C4-2B (cell line): ENCODE measurements at regions not wholly inside any gene's neighbourhood (a gene's known extent, or its start where the extent isn't known, plus 50 kb on each side); places are given as distances from the start of the nearest gene placed in this dataset.

ENCODE experiments used
- H3K27ac ChIP-seq: fragments of 450-650 bp; 2 replicates; pipeline ENCODE4 v1.5.1; 2017
- ZFX ChIP-seq: fragments of 450-650 bp; IDR thresholded peaks from 2 replicates; pipeline ENCODE4 v1.6.1; 2017
- TF ChIP-seq, protein P1 (sequence below): fragments of 450-650 bp; conservative IDR thresholded peaks from 2 replicates; pipeline ENCODE4 v1.5.1; 2017; ENCODE audit warnings: mild to moderate bottlenecking

DNA sequence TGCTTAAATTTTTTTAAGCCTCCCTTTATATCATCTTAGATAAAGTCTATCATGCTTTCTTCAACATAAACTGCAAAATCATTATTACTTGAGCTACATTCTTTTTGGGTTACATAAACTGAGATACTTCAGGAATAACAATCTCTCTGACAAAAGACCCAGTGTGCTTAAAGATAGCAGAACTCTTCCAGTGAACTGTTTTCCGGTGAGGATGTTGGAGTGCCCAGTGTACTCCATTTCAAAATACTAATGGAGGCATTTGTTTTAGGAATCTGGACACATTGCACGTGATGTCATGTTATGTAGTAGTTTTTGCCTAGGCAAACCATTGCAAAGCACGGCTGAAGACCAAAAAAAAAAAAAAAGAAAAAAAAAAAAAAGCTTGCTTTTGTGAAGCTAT lies 388.2 kb upstream of the CELF2 start:
- TF ChIP-seq, protein P1, sequence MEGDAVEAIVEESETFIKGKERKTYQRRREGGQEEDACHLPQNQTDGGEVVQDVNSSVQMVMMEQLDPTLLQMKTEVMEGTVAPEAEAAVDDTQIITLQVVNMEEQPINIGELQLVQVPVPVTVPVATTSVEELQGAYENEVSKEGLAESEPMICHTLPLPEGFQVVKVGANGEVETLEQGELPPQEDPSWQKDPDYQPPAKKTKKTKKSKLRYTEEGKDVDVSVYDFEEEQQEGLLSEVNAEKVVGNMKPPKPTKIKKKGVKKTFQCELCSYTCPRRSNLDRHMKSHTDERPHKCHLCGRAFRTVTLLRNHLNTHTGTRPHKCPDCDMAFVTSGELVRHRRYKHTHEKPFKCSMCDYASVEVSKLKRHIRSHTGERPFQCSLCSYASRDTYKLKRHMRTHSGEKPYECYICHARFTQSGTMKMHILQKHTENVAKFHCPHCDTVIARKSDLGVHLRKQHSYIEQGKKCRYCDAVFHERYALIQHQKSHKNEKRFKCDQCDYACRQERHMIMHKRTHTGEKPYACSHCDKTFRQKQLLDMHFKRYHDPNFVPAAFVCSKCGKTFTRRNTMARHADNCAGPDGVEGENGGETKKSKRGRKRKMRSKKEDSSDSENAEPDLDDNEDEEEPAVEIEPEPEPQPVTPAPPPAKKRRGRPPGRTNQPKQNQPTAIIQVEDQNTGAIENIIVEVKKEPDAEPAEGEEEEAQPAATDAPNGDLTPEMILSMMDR, result no peak
- TF ChIP-seq ZFX, result no peak
- H3K27ac ChIP-seq, result no peak overlapping the region

DNA sequence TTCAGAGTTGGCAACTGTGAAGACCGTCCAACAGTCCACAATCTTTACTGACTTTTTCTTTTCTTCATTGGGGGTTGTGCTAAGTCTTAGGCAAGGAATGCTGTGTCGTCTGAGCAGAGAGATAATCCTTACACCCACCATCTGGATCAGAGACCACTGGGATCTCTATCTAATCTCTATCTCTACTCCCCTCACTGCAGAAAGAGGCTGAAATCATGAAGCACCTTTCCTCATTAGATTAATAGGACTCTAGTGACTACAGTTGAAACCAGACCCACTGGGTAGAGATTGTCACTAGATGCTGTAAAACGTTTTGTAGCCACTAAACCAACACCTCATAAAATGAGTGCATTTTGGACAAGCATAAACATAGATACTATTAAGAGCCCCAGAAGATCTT lies 387.4 kb upstream of the CELF2 start:
- H3K27ac ChIP-seq, result no peak overlapping the region
- TF ChIP-seq, protein P1, result no peak
- TF ChIP-seq ZFX, result no peak

DNA sequence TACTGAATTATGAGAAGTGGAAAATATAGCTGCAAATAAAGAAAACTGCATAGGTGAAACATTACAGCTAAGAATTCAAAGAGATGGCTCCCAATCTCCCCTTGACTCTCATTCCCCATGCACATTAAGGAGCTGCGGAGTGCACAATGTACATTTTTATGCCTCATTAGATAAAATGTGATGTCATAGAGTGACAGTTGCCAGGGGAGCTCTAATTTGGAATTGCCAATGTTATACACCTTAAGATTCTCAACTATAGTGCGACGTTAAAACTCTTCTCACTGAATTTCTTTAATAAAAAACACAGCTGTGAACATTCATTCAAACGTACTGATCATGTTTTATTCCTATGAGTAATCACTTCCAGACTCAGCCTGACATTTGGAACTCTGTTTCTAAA lies 386.9 kb upstream of the CELF2 start:
- no peak for TF ChIP-seq ZFX
- TF ChIP-seq, protein P1, result no peak
- no peak overlapping the region for H3K27ac ChIP-seq

DNA sequence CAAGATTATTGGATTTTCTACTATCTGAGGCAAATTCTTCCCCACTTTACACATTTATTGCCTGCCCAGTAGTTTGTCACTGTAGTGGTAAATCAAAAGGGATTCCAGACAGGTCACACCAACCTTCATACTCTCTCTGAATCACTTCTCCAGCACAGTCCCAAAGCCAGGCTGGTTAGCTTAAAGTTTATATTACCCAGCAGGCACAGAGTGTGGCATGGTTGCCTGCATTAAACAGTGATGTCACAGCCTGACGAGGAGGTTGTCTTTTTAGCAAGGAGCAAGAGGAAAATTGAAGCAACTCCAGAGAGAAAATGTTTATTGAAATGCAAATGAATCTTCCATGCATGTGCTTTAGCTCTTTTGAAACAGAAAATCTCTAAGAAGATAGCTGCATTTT lies 375.5 kb upstream of the CELF2 start:
- no peak overlapping the region for H3K27ac ChIP-seq

DNA sequence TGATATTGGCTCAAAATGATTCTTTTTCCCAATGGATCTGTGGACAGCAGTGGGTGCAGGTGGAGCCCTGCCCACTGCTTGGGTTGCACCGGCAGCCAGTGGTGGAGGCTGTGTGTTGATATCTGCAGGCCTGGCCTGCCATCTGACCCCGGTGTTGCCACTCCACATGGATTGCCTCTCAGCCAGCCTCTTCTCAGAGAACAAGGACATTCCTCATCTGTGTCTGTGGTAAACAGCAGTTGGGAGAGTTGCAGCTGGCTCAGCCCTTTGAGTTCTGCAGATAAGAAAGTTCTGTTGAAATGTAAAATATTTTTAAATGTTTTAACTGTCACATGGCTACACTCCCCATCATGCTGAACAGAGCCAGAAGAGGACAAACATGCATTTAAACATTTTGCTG lies 374.9 kb upstream of the CELF2 start:
- TF ChIP-seq, protein P1, result no peak
- TF ChIP-seq ZFX, result no peak
- no peak overlapping the region for H3K27ac ChIP-seq

More for the DNA sequence above, 375.5 kb upstream of the CELF2 start:
- TF ChIP-seq, protein P1, result no peak
- no peak for TF ChIP-seq ZFX

DNA sequence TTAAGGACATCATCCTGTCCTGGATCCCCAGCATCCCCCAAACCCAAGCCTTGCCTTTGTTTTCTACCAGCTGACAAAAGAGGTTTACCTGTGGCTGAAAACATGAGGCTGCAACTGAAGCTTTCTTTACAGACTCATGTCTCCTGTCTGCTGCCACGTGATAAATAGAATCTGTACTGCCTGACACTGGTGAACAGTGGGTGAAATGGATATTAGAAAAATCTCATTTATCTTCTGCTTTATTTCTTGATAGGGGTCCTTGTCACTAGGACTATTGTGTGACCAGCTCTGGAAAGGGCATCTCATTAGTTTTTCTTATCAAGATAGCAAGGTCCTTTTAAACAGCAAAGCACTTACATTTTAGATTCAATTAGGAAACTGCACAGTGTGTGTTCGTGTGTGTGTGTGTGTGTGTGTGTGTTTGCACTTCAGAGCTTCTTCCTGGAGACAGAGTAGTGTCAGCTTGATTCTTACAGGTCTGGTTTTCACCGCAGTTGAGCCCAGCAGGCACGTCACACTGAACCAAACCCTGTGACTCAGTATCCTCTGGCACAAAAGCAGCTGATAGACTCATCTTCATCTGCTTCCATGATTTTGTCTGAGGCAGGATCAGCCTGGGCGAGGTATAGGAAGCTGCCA lies 373.5 kb upstream of the CELF2 start:
- TF ChIP-seq, protein P1, result no peak
- TF ChIP-seq ZFX, result no peak
- H3K27ac ChIP-seq, result no peak overlapping the region

DNA sequence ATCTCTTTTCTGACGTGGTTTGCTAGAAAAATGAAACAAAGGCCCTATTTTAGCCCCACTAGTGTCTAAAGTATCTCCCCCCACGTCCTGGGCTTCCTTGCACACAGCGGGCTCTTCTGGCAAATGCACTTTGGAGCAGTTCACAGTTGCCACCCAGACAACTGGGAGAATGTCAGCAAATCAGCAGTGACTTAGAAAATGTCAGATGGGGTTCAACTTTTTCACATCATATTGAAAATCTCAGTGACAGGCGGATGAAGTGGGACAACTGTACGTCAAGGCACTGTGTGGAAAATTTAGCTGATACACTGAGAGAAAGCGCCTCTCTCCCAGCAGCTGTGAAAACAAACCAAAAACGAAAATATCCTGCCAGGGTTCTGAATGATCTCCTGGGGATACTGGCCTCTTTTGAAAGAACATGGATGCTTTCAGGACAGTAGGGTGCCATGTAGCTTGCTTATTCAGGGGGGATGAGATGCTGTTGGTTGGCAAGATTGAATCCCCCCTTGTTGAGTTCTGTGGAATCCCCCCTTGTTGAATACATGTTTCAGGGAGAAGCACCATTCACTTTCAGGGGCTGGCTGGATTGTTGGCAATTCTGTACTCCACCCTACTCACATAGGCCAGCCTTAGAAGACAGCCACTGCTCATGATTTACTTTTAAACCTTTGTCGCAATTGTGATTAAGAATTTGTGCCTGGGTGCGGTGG lies 372.8 kb upstream of the CELF2 start:
- no peak overlapping the region for H3K27ac ChIP-seq

More for the DNA sequence above, 372.8 kb upstream of the CELF2 start:
- TF ChIP-seq ZFX, result no peak
- TF ChIP-seq, protein P1, result no peak
